ENCODE measurements at regions not wholly inside any gene's neighbourhood (a gene's known extent, or its start where the extent isn't known, plus 50 kb on each side); places are given as distances from the start of the nearest gene placed in this dataset.

DNA sequence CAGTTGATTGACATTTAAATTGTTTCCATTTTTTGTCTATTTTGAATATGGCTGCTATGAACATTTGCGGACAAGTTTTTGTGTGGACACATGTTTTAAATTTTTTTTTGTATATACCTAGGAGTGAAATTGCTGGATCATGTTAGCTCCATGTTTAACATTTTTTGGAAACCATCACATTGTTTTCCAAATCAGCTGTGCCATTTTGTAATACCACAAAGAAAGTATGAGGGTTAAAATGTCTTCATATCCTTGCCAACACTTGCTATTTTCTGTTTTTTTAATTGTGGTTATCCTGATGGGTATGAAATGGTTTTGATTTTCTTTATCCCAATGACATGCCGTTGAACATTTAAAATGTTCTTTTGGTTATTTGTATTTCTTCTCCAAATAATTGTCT is 52.1 kb downstream of the CARTPT start:
- no peak overlapping the region for H3K4me3 ChIP-seq (replicated peaks; ENCODE audit: low read depth, low read length)
- H3K36me3 ChIP-seq (ENCODE audit: control insufficient read depth, insufficient read depth, low read length), result no peaks in the 10 kb centered on the region
- no peaks in the 10 kb centered on the region for H3K27me3 ChIP-seq (replicated peaks; ENCODE audit: control insufficient read depth, insufficient read depth, low read length)
- no peak for DNase-seq (ENCODE audit: extremely low read depth, insufficient read length)
- no peak for TF ChIP-seq CTCF (IDR thresholded peaks at IDR 0.05; ENCODE audit: insufficient read depth, low read length, poor library complexity, severe bottlenecking)

DNA sequence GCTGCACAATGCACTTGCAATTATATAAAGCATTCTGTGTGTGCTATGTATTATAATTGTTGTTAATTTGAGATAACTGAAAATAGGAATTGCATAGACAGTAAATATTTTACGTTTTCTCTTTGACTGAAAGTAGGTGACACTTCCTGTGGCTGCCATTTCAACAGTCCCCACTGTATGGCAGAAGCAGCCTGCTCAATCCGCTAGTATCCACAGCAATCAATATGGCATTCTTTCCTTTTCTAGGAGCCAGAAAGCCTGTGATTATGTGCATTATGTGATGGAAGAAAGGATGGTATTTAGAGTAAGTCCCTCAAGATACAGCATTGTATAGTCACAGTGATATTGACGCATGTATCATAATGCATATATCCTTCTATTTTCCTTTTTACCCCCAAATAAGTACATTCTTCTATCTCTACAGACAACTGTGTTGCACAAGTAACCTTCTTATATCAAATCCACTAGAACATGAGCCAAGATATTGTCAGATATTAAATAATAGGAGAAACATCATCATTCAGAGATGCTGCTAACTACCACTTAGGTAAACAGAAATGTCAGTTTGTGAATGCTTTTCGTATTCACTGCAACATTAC is 59.7 kb downstream of the CARTPT start:
- Histone ChIP-seq H3K27me3 (replicated peaks; ENCODE audit: control insufficient read depth, insufficient read depth, low read length) (no peaks in the 10 kb centered on the region), H3K36me3 (ENCODE audit: control insufficient read depth, insufficient read depth, low read length) (no peaks in the 10 kb centered on the region), H3K4me3 (replicated peaks; ENCODE audit: low read depth, low read length) (no peak overlapping the region)
- DNase-seq (ENCODE audit: extremely low read depth, insufficient read length), result no peak
- no peak for TF ChIP-seq CTCF (IDR thresholded peaks at IDR 0.05; ENCODE audit: insufficient read depth, low read length, poor library complexity, severe bottlenecking)

DNA sequence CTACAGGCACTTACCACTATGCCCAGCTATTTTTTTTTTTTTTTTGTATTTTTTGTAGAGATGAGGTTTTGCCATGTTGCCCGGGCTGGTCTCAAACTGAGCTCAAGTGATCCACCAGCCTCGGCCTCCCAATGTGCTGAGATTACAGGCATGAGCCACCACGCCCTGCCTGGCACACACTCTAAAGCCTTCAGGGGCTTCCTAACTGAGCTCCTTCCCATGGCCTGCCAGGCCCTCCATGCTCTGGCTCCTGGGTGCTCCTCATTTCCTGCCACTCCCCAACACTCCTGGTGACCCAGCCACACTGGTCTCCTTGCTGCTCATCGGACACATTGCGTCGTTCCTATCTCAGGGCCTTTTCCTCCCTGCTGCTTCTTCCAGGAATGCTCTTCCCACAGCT is 61.5 kb downstream of the CARTPT start:
- no peak overlapping the region for H3K4me3 ChIP-seq (replicated peaks; ENCODE audit: low read depth, low read length)
- H3K27me3 ChIP-seq (replicated peaks; ENCODE audit: control insufficient read depth, insufficient read depth, low read length), result no peaks in the 10 kb centered on the region
- DNase-seq (ENCODE audit: extremely low read depth, insufficient read length), result no peak
- TF ChIP-seq CTCF (IDR thresholded peaks at IDR 0.05; ENCODE audit: insufficient read depth, low read length, poor library complexity, severe bottlenecking), result no peak
- H3K36me3 ChIP-seq (ENCODE audit: control insufficient read depth, insufficient read depth, low read length), result no peaks in the 10 kb centered on the region

DNA sequence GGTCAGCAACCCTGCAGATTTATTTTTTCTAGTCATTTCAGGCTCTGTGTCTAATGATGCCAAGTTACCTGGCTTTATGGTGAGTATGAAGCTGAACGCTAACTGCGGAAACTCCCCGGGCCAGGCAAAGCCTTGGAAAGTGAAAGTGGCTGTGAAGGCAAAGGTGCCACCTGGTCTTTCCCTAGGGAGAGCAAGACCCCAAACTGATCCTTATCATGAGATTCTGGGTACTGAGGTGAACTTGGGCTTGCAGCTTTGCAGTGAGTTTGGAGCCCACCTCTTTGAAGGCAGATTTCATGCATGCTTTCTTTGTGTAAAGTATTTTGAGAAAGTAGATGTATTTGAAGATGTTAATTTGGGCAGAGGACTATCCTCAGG is 63.3 kb downstream of the CARTPT start:
- TF ChIP-seq CTCF (IDR thresholded peaks at IDR 0.05; ENCODE audit: insufficient read depth, low read length, poor library complexity, severe bottlenecking), result no peak
- no peaks in the 10 kb centered on the region for H3K36me3 ChIP-seq (ENCODE audit: control insufficient read depth, insufficient read depth, low read length)
- no peaks in the 10 kb centered on the region for H3K27me3 ChIP-seq (replicated peaks; ENCODE audit: control insufficient read depth, insufficient read depth, low read length)
- DNase-seq (ENCODE audit: extremely low read depth, insufficient read length), result no peak
- H3K4me3 ChIP-seq (replicated peaks; ENCODE audit: low read depth, low read length), result no peak overlapping the region

DNA sequence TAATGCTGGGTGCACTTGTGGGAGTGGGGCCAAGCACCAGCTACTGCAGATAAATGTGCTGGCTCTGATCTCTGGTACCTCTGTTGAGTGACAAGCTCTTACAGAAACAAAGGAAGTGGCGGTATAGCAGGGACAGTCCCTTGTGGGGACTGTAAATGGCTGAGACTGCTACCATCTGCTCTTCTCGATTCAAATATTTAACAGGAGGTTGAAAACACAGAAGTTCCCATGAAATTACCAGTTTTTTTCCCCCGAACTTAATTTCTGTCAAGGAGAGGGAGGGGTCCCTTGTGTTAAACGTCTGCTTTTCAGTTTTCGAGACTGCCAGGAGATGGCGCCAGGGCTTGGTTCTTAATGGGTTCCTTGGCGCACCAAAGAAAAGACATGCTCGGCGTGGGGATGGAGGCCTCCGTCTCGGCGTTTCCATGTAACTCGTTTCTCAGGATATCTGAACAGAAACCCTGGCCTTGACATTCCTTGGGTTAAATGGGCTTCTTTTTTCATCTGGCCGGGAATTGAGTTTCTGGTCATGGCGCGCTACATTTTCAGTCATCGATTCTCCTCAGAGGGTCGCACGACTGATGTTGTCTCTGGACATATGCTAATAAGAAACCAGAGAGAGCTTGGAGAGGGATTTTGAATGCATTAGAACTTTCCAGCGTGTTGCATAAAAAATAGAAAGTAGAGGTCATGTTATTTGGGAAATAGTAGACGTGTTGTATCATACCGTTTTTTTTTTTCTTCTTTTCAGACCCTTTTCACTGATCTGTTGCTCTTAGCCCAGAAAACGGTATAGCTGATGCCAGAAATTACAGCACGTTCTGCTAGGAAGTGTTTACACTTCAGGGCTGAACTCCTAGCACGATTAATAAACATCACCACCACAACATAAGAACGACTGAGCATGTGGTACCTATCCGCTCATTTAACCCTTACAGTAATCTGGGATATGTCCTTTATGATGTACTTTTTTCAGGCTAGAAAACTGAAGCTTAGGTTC is 64.0 kb downstream of the CARTPT start:
- TF ChIP-seq CTCF (IDR thresholded peaks at IDR 0.05; ENCODE audit: insufficient read depth, low read length, poor library complexity, severe bottlenecking), result peak; percentile 71
- DNase-seq (ENCODE audit: extremely low read depth, insufficient read length), result peak; percentile 44
- H3K4me3 ChIP-seq (replicated peaks; ENCODE audit: low read depth, low read length), result no peak overlapping the region
- H3K36me3 ChIP-seq (ENCODE audit: control insufficient read depth, insufficient read depth, low read length), result no peaks in the 10 kb centered on the region
- no peaks in the 10 kb centered on the region for H3K27me3 ChIP-seq (replicated peaks; ENCODE audit: control insufficient read depth, insufficient read depth, low read length)

All from GM06990 (cell line).